AG04449 (cell line): ENCODE measurements at regions not wholly inside any gene's neighbourhood (a gene's known extent, or its start where the extent isn't known, plus 50 kb on each side); places are given as distances from the start of the nearest gene placed in this dataset.

ENCODE experiments used
- CTCF ChIA-PET: fragments of 350-600 bp; formaldehyde crosslinking; extraction: SDS; loops from one replicate; lab custom pipeline; 2021; ENCODE audit warnings: antibody characterized with exemption; lab: Yijun Ruan, JAX
- POLR2A ChIA-PET: fragments of 400-600, 350-600 bp; formaldehyde crosslinking; extraction: SDS; loops from one replicate; lab custom pipeline; 2020; ENCODE audit warnings: antibody characterized with exemption, inconsistent platforms; lab: Yijun Ruan, JAX
- DNase-seq: peaks from one replicate; pipeline ENCODE4 v3.0.0-alpha.2; 2010; ENCODE audit warnings: low read depth, low spot score
- H3K4me3 ChIP-seq: 2 replicates; pipeline ENCODE4 v1.5.1; 2011; ENCODE audit warnings: low read depth, mild to moderate bottlenecking, control low read depth, low read length
- TF ChIP-seq, protein P1 (sequence below): IDR thresholded peaks from one replicate; pipeline ENCODE4 v1.5.1; 2011; ENCODE audit warnings: mild to moderate bottlenecking, moderate library complexity, low read length, control low read depth, inconsistent platforms; ENCODE audit not compliant: insufficient read depth; ENCODE audit errors: missing control alignments

DNA sequence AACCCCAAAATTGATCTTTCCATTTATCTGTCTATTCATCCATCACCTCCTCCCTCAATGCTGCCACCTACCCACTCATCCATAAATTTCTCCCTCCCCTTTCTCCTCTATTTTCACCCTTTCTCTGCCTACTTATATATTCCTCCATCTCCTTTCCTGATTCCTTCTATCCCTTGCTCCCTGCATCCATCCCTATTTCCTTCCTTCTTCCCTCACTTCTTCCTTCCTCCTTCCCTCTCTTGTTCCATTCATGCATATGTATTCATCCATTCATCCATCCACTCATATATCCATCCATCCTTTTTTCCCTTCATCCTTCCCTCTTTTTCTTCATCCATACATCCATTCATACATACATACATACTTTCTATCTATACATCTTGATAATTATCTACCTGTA is 76.3 kb upstream of the GGTLC1 start:
- CTCF ChIA-PET: no interaction called here

DNA sequence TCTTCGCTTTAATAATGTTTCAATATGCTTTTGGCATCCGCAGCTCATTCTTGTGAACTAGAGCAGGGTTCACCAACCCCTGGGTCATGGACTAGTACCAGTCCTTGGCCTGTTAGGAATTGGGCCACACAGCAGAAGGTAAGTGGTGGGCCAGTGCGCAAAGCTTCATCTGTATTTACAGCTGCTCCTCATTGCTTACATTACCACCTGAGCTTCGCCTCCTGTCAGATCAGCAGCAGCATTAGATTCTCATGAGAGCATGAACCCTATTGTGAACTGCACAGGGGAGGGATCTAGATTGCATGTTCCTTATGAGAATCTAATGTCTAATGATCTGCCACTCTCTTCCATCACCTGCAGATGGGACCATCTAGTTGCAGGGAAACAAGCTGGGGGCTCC is 75.5 kb upstream of the GGTLC1 start:
- TF ChIP-seq, protein P1, sequence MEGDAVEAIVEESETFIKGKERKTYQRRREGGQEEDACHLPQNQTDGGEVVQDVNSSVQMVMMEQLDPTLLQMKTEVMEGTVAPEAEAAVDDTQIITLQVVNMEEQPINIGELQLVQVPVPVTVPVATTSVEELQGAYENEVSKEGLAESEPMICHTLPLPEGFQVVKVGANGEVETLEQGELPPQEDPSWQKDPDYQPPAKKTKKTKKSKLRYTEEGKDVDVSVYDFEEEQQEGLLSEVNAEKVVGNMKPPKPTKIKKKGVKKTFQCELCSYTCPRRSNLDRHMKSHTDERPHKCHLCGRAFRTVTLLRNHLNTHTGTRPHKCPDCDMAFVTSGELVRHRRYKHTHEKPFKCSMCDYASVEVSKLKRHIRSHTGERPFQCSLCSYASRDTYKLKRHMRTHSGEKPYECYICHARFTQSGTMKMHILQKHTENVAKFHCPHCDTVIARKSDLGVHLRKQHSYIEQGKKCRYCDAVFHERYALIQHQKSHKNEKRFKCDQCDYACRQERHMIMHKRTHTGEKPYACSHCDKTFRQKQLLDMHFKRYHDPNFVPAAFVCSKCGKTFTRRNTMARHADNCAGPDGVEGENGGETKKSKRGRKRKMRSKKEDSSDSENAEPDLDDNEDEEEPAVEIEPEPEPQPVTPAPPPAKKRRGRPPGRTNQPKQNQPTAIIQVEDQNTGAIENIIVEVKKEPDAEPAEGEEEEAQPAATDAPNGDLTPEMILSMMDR: no peak
- POLR2A ChIA-PET: no interaction called here
- no peak overlapping the region for H3K4me3 ChIP-seq
- CTCF ChIA-PET: no interaction called here
- no peak for DNase-seq

More for the DNA sequence above, 76.3 kb upstream of the GGTLC1 start:
- H3K4me3 ChIP-seq: no peak overlapping the region
- DNase-seq: no peak
- TF ChIP-seq, protein P1: no peak
- POLR2A ChIA-PET: no interaction called here

DNA sequence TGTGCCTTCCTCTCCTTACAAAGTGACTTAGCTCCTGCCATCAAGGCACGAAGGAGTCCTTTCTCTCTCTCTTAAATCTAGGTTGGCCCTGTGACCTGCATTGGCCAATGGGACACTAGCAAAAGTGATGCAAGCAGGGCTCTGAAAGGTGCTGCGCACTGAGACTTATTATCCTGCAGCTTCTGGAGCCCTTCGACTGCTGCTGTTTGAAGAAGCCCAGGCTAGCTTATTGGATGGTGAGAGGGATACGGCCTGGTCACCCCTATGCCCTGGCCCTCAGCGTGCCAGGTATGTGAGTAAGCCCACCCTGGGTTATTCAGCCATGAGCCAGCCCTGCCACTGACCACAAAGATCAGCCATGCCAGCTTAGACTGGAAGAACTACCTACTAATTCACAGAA is 74.5 kb upstream of the GGTLC1 start:
- TF ChIP-seq, protein P1: no peak
- no peak for DNase-seq
- ChIA-PET POLR2A (no interaction called here), CTCF (no interaction called here)
- H3K4me3 ChIP-seq: no peak overlapping the region

GRCh38 chr20:24060851-24061590 is 72.4 kb upstream of the GGTLC1 start:
- TF ChIP-seq, protein P1: no peak
- DNase-seq: no peak
- ChIA-PET POLR2A (no interaction called here), CTCF (no interaction called here)
- H3K4me3 ChIP-seq: no peak overlapping the region

- no peak for DNase-seq
- POLR2A ChIA-PET: no interaction called here
- H3K4me3 ChIP-seq: no peak overlapping the region
- TF ChIP-seq, protein P1: no peak
- CTCF ChIA-PET: interaction anchor here (1.1 kb wide), 1 partner anchor 41 kb away, joined by 3 read pairs; no protein-coding TSS in a partner anchor
These were observed 70.6 kb upstream of the GGTLC1 start for GRCh38 chr20:24059174-24059573.

DNA sequence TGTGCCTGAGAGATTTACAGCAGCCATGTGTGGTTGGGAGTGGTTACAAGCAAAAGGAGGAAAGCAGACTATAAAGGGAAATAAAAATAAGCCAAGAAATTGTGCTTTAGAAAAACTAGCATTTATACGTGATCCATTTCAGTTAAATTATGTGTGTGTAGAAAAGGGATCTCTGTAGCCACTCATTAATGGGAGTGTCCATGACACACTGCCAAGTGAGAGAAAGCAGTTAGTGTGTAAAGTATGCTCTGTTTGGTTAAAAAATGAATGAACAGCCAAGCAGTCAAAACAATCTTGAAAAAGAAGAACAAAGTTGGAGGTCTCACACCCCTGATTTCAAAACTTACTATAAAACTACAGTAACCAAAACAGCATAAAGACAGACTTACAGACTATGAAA is 67.9 kb upstream of the GGTLC1 start:
- TF ChIP-seq, protein P1: no peak
- H3K4me3 ChIP-seq: no peak overlapping the region
- POLR2A ChIA-PET: no interaction called here
- CTCF ChIA-PET: no interaction called here
- no peak for DNase-seq
